ENCODE measurements at regions not wholly inside any gene's neighbourhood (a gene's known extent, or its start where the extent isn't known, plus 50 kb on each side); places are given as distances from the start of the nearest gene placed in this dataset.

DNA sequence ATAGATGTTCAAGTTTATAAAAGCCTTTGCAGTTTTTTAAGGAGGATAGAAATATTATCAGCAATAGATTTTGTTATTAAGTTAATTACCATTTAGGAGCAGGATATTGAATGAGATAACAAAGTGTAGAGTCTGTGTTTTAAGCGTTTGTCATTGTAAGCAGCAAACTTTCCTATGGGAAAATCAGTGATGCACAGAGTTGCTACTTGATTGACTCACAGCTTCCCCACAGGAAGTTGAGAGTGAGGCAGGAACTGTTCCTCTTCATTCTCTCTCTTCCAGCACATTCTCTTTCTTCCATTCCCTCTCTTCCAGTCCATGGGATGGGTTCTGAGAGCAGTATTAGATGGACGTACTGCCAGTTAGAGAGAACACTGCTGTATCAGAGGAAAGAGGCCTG lies 867.7 kb upstream of the AGA start:
- DNase-seq: no peak

DNA sequence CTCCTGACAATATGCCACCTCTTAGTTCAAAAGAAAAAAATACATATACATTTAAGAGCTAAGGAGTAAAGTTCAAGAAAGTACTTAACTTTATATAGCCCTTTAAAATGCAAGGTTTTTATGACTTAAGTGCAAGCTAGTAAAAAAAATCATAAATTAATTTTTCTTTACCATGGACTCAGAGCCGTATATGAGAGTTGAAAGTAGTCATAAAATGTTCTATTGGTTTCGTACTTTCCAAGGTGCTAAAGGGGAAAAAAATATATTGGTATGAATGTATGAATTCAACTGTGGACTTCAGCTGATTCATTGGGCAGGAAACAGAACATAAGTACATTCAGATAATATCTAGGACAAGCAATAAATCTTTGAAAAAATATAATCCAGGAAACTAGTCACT lies 869.8 kb upstream of the AGA start:
- no peak for DNase-seq

DNA sequence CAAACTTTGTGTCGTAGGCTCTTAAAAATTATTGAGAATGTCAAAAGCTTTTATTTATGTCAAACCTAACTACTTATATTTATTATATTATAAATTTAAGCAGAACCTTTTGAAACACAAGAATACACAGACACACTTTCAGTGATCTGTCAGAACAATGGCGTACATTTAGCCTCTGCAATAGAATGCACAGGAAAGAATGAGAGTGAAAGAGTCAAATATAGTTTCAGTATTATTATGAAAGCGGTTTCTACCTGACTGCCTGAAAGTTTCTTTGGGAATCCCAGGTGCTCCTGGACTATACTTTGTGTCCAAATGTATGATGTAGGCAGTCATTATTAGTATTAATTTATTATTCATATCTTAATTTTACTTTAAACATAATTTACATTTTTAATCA lies 872.0 kb upstream of the AGA start:
- DNase-seq: no peak

DNA sequence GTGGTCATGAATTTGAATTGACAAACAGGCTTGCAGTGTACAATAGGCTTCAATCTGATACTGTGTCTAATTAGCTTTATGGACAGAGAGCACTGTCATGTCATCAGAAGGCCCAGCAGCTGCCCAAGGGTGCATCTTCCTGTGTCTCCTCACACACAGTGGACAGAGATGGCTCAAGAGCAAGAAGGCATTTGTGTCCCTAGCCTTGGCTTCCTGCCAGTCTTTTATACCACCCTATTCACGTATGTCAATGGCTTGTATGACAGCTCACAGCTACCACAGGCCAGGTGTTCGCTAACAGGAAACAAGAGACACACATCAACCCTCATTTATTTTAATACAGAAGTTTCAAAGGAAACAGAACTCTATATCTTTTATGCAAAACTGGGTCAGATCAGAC lies 874.0 kb upstream of the AGA start:
- no peak for DNase-seq

DNA sequence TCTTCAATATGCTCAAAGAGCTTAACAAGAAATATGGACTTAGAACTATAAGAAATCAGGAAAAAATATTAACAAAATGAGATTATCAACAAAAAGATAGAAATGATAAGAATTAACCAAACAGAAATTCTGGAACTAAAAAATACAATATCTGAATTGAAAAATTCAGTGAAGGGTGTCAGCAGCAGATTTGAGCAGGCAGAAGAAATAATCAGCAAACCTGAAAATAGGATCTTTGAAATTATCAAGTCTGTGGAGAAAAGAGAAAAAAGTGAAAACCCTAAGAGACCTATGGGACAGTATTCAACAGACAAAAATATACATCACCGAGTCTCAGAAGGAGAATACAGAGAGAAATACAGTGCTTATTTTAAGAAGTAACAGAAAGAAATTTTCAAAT lies 877.8 kb upstream of the AGA start:
- DNase-seq: no peak

DNA sequence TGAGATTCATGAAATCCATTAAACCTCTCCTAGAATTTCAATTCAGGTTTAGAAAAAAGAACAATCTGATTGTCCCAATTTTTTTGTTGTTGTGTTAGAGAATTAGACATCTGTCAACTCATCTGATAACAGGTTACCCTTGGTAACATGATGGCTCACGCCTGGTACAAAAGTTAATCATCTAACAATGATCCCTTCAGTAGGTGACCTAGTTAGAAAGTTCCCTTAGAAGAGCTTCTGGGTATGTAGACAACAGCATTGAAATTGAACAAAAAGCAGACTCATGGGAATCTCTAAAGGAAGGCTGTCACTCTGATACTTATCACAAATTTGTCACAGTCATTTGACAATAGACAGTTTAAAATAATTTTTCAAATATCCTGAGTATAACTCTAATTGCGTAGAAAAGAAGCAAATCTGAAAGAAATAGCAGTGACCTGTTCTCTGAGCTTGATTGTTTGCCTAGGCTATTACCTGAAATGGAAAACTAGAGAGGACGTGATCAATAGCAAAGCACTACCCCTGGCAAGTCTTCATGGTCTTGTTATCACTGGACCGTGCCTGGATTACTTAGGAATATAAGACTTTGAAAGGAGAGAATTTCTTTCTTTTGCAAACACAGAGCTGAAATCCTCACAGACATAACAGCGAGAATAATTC lies 880.4 kb upstream of the AGA start:
- no peak for DNase-seq

DNA sequence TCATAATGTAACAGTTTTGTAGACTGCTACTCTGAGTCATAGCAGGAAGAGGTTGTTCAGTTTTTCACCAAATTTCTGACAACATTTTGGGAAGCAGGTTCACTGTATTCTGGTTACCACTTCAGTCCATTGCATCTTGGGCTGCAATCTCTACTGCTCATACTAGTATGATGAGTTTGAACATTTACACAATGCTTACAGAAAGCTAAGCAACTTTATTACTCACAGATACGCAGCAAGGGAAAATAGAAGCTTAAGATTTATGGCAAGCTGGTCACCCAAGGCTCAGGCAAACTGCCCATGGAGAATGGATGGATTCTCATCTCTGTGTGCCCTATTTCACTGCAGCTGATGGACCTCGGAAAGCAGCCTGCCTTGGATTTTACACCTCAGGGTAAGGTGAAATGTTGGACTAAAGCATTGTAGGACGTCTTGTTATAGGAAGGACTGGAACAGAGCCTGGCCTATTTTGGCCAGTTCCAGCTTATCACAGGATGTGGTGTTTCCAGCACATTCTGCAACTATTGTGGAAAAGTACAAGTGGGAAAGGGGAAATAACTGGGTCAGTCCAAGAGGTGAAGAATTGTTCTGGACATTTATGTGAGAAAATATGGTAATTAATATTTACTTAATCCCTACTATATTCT lies 887.1 kb upstream of the AGA start:
- no peak for DNase-seq

DNA sequence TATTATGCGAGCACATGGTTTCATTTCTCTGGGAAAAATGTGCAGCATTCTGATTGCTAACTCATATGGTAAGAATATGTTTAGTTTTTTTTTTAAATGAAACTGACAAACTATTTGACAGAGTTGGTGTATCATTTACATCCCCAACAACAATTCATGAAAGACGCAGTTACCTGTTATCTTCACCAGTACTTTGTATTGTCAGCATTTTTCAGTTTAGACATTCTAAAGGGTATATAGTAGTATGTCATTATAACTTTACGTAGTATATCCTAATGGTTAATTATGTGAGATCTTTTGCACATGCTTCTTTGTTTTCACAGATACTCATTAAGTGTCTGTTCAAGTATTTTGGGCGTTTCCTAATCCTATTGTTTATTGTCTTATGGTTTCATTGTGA lies 891.1 kb upstream of the AGA start:
- no peak for DNase-seq

DNA sequence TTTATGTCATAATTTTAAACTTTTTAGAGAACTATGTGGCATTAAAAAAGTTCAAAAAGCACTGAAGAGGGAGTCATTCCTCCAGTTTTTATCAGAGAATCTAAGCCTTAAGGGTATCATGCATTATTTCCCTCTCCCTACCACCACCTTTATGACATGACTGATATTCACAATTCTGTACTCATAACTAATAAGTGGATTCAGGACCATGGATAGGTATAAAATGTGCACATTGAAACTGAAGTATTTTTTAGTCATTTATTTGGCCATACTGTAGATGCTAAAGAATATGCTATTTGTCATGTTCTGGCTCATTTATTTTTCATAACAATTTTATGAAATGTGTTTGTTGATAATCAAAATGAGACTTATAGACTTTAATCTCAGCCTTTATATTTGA lies 897.5 kb upstream of the AGA start:
- no peak for DNase-seq

DNA sequence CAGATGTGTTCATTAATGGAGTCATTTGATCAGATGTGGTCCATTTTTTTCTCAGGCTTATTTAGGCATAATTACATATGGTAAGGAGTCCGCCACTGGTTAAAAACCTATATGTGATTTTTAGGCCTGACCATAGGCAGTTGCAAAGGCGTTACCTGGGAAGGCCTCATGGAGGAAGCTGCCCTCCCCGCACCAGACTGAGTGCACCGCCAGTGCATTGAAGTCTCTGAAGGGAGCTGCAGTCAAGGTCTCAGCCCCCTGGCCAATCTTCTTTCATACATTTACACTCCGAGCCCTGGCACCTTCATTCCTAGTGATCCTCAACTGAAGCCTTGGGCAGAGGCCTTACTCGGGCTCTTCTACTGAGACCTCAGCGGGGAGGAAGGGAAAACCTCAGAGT lies 898.2 kb upstream of the AGA start:
- DNase-seq: no peak

DNA sequence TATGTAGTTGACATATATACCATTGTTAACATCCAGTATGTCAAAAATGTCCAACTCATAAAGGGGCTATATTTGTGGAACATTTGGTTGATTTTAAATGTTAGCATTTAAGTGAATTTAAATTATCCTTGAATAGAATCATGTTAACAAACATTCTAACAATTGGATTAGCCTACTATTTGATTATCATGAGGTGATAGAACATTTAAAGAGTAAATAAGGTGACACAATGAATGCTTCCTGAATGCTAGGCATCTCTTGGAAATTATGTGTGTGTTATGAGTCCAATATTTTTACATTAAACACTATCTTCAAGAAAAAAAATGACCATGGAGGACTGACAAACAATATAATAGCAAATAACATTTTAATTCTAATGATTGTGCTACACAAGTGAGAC lies 901.9 kb upstream of the AGA start:
- no peak for DNase-seq

DNA sequence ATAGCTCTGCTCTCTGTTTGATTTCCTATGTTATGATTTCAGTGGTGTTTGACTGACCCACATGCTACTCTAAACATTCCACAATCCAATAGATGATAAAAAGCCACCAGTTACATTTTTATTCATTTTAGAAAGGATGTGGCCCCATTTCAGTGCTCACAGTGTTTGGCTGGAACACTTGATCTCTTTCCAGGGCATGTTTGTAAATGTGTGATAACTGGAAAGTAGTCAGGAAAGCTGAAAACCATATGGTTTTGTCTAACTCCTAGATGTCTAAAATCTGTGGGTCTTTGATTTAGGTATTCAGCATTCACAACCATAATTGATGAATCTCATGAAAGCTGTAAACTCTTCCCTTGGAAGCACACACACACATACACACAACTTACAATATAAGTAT lies 904.9 kb upstream of the AGA start:
- no peak for DNase-seq

DNA sequence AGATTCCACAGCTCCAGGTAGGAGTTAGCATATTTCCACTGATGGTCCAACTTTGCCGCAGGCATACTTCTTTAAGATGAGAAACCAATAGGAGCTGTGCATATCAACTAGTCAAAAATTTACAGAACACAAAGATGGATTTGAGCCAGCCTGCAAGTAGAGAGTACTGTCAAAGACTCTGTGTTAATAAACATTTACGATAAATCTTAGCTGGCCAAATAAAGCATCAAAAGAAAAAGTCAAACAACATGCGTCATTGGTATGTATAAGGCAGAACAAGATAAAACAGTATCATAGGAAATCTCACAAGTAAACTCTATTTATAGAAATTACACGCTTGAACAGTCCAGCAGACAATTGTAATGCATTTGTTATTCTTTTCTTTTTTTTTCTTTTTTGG lies 907.4 kb upstream of the AGA start:
- DNase-seq: no peak

DNA sequence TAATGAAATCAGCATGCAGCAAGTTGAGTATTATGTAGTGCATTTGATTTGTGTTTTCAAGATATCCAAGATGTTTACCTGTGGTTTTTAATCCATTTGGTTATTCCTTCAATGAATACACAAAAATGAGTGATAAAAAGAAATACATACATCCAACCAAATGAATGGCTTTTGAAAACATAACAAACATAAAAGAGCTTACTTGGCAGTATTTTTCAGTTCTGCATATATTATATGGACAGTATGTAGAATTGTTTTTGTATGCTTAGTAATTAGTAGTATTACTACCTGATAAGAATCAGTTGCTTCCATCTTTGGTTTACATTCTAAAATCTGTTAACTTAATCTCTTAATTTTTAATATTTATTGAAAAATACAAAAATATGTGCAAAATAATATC lies 908.9 kb upstream of the AGA start:
- no peak for DNase-seq

DNA sequence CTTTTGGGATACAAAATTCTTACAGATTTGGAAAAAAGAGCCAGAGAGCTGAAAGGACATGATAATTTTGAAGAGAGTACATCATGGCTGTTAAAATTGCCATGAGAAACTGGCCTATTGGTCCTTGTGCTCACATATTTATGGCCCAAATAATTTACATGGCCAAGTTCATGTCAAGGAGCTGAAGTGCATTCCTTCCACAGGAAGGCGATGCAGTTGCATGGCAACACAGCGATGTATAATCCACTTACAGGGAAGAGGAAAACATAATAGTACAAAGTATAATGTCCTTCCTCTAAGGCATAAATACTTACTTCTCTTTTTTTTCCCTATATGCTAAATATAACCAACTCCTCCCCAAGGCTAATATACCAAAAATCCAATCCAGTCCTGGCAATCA lies 914.5 kb upstream of the AGA start:
- no peak for DNase-seq

DNA sequence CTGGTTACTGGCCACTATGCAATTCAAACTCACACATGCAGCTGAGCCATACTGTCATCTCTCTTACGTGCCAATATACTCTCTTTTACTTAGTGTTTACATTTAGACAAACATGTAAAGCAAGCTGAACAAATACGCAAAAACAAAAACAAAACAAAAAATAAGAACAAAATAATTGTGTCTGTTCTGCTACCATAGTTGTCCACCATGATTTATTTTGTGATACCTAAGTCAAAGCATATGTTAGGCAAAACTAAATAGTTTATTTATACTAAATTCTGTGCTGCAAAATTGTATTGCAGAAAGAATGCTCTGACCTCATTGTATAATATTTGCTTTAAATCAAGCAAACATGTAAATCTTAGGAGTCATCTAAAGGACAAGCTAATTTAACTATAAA lies 943.2 kb upstream of the AGA start:
- no peak for DNase-seq

DNA sequence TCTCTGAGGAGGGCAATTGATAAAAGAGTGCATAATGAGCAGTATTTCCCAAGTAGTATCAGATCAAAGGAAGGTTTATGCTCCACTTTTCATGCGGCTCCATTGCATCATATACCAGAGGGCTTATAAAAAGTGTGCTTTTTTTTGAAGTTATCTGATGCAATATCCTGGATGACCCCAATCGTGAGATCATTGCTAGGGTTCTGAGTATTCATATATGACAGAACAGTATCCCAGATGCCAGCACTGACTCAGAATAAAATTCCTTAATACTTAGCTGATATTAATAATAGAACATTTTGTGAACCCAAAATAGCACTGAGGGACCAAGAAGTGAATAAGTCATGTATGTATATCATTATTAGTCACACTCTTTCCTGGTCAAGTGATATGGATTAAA lies 945.5 kb upstream of the AGA start:
- no peak for DNase-seq

DNA sequence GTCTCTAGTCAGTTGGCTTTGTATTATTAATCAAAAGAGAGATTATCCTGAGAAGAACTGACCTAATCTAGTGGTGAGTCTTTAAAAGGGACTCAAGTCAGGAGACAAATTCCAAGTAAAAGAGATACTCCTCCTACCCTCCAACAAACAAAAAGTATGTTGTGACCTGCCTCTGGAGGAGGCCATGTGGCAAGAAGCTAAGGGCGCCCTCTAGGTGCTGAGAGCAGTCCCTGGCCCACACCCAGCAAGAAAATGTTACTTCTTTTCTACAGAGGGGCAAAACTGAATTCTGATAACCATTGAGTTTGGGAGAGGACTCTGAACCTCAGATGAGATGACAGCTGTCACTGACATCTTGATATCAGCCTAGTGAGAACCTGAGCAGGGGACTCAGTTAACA lies 953.6 kb upstream of the AGA start:
- no peak for DNase-seq

DNA sequence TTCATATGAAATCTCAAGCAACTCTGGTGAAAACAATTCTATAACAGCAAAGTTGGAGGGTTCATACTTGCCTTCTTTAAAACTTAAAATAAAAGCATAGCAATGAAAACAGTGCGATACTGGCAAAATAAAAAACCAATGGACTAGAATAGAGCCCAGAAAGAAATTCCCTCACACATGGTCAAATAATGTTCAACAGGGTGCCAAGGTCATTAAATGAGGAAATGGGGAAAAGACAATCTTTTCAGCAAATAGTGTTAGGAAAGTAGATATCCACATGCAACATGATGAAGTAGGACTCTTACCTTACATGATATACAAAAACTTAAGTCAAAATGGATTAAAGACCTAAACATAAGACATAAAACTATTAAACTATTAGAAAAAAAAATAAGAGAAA lies 970.2 kb upstream of the AGA start:
- DNase-seq: no peak

DNA sequence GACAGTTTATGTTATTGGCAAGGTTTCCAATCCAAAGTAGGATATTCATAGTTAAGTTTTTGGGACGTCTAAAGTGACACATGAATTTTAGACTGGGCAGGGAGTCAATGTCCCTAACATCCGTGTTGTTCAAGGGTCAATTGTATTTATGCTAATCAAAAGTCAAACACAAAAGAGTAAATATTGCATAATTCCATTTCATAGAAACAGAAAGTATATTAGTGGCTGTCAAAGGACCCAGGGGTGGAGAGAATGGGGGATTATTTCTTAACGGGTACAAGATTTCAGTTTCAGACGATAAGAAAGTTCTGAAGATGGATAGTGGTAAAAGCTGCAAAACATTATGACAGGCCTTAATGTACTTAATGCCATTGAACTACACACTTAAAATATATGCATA lies 971.8 kb upstream of the AGA start:
- no peak for DNase-seq

DNA sequence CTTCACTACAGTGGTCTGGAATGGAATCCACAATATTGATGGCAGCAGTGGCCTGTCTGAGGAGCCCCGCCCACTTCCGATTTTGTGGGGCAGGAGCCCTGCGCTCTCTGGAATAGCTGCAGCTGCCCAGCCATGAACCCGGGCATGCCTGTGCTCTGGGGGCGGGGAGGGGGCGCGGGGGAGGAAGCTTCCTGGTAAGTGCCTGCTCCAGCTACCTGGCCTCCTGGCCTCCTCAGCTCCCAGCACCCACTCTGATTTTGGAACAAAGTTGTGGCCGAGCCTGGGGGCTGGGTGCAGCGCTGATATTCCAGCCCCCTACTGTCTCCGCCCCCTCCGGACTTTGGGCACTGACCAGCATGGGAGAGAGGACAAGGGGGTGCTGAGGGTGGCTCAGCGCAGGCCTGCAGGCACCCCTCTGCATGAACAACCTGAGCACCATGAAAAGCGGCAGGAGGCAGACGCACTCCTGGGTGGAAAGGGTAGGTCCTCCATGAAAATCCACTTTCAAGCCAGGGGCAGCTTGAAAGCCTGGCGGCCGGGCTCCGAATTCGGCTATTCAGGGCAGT lies 972.7 kb upstream of the AGA start:
- no peak for DNase-seq

DNA sequence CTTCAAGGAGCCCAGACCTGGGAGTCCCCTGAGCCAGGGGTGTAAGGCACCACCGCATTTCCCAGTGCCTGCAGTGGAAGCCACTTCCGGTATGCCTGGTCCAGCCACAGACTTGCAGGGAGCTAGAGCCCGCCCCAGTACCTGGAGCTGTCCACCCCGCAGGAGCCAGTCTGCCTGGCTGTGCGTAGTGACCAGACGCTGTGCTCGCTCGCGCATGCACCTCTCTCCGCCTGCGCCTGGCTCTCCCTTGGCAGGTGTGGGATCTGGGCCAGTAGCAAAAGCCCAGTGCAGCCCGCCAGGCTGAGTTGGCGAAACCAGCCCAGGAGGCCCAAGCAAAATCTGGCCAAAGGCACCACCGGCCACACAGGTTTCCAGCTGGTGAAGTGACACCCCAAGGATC lies 973.7 kb upstream of the AGA start:
- no peak for DNase-seq

DNA sequence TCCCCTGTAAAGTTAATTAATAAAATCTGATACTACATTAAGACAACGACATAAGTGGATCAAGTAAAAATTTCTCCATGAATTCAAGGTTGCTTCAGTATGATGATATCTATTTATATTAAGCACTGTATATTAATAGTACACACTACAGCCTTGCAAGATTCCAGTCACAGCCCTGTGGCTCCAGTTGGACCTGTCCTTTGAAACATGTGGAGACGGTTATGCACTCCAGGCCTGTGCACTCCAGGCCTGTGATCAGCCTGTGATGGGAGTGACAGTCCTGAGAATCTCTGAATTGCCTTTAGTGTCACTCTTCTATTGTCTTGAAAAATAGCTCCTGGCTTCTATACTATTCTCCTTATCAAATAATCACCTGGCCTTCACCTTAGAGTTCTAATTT lies 981.1 kb upstream of the AGA start:
- DNase-seq: no peak

DNA sequence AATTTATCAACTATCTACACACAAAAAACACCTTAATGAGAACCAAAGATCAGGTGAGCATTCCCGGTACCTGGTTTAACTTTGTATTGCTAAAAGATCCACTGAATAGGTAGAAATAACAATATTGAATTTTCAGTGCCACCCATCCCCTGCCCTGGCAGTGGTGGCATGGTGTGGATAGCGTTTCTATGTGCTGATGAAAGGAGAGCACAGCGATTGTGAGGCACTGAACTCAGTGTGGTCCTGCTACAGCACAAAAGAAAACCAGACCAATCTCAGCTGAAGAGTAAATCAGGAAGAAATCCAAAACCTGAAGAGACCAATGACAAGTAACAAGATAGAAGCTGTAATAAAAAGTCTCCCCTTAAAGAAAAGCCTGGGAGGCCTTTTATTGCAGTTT lies 984.6 kb upstream of the AGA start:
- no peak for DNase-seq

DNA sequence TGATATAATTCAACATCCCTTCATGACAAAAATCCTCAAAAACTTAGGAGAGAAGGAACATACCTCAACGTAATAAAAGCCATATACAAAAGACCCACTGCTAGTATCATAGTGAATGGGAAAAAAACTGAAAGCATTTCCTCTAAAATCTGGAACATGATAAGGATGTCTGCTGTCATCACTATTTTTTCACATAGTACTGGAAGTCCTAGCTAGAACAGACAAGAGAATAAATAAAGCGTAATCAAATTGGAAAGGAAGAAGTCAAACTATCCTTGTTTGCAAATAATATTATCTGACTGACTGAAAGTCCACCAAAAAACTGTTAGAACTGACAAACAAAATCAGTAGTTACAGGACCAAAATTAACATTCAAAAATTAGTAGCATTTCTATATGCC lies 985.4 kb upstream of the AGA start:
- DNase-seq: no peak

All from activated T-cell treated with anti-CD3 and anti-CD28 coated beads for 4 hours (primary cell).